Keratinocyte (primary cell): ENCODE measurements at regions not wholly inside any gene's neighbourhood (a gene's known extent, or its start where the extent isn't known, plus 50 kb on each side); places are given as distances from the start of the nearest gene placed in this dataset.

Experiments used
- DNase-seq: peaks from one replicate; pipeline ENCODE4 v3.0.0-alpha.2; 2011; ENCODE audit warnings: low read depth, missing footprints, low spot score
- FAIRE-seq: peaks from 2 replicates; lab custom pipeline; 2011; peaks lifted over from hg19 to GRCh38; lab: Jason Lieb, UNC
- H2AFZ ChIP-seq: 2 replicates; pipeline ENCODE4 v1.6.0; 2012; ENCODE audit warnings: low read length, control low read depth, inconsistent platforms; ENCODE audit not compliant: control insufficient read depth
- H3K27ac ChIP-seq: 2 replicates; pipeline ENCODE4 v1.5.1; 2011; ENCODE audit warnings: low read length; ENCODE audit not compliant: control insufficient read depth, insufficient read depth
- H3K27me3 ChIP-seq: 3 replicates; pipeline ENCODE4 v1.6.0; 2011; ENCODE audit warnings: low read length; ENCODE audit not compliant: control insufficient read depth, insufficient read depth; ENCODE audit errors: extremely low read depth
- H3K36me3 ChIP-seq, 2 experiments: 2 replicates in 1 of 2; 3 replicates in 1 of 2; pipeline ENCODE4 v1.5.1; 2011; ENCODE audit warnings: low read length in 2 of 2, mild to moderate bottlenecking in 1 of 2; ENCODE audit not compliant: control insufficient read depth in 2 of 2, insufficient read depth in 2 of 2; ENCODE audit errors: extremely low read depth in 1 of 2
- H3K4me1 ChIP-seq: 3 replicates; pipeline ENCODE4 v1.5.1; 2011; ENCODE audit warnings: low read length; ENCODE audit not compliant: control insufficient read depth, insufficient read depth; ENCODE audit errors: extremely low read depth
- H3K4me2 ChIP-seq: 3 replicates; pipeline ENCODE4 v1.6.0; 2011; ENCODE audit warnings: low read depth, low read length; ENCODE audit not compliant: control insufficient read depth, insufficient read depth; ENCODE audit errors: extremely low read depth
- H3K4me3 ChIP-seq, 3 experiments: fragments of 200-600 bp in 1 of 3; sonication (generic) in 1 of 3; 2 replicates in 2 of 3; 3 replicates in 1 of 3; pipeline ENCODE4 v1.5.1; 2011 to 2016; ENCODE audit warnings: low read length in 3 of 3, mild to moderate bottlenecking in 3 of 3, control low read depth in 2 of 3, inconsistent platforms in 1 of 3, low read depth in 1 of 3, mixed read lengths in 1 of 3, mixed run types in 1 of 3, moderate library complexity in 1 of 3; ENCODE audit not compliant: control insufficient read depth in 2 of 3, insufficient read depth in 2 of 3; ENCODE audit errors: extremely low read depth in 1 of 3
- H3K79me2 ChIP-seq: 2 replicates; pipeline ENCODE4 v1.6.0; 2012; ENCODE audit warnings: low read length; ENCODE audit not compliant: control insufficient read depth, insufficient read depth
- H3K9ac ChIP-seq: 3 replicates; pipeline ENCODE4 v1.6.0; 2011; ENCODE audit warnings: low read length; ENCODE audit not compliant: control insufficient read depth, insufficient read depth; ENCODE audit errors: extremely low read depth
- H3K9me1 ChIP-seq: 3 replicates; pipeline ENCODE4 v1.6.0; 2011; ENCODE audit warnings: low read length; ENCODE audit not compliant: control insufficient read depth, insufficient read depth; ENCODE audit errors: extremely low read depth
- H3K9me3 ChIP-seq: 2 replicates; pipeline ENCODE4 v1.5.1; 2012; ENCODE audit warnings: low read depth, low read length; ENCODE audit not compliant: control insufficient read depth
- H4K20me1 ChIP-seq: 3 replicates; pipeline ENCODE4 v1.6.0; 2011; ENCODE audit warnings: low read length; ENCODE audit not compliant: control insufficient read depth, insufficient read depth; ENCODE audit errors: extremely low read depth
- CTCF ChIP-seq, 3 experiments: IDR thresholded peaks in 1 of 3; conservative IDR thresholded peaks in 1 of 3; optimal IDR thresholded peaks in 1 of 3; 2 replicates in 2 of 3; 3 replicates in 1 of 3; pipeline versions ENCODE3 to v1.5.1; 2011; ENCODE audit warnings: low read length in 3 of 3, mild to moderate bottlenecking in 3 of 3, moderate library complexity in 2 of 3, control low read depth in 1 of 3, inconsistent platforms in 1 of 3; ENCODE audit not compliant: insufficient read depth in 2 of 3; ENCODE audit errors: extremely low read depth in 1 of 3
- EZH2 ChIP-seq: IDR thresholded peaks from one replicate; pipeline ENCODE4 v1.6.1; 2012; ENCODE audit warnings: inconsistent platforms, mild to moderate bottlenecking, low read length, moderate library complexity
- dilution Hi-C: fragments of 300-500 bp; cut with MboI; formaldehyde crosslinking; loops from one replicate; pipeline ENCODE4 v1.7.0; 2020; ENCODE audit warnings: low sequenced_read_pairs; ENCODE audit not compliant: extremely low pct_ligation_motif_present

- Histone ChIP-seq H3K36me3 (no peaks in the 10 kb centered on the region), H3K4me1 (no peaks in the 10 kb centered on the region), H3K4me3 (no peak overlapping the region), H4K20me1 (no peaks in the 10 kb centered on the region), H3K79me2 (no peaks in the 10 kb centered on the region), H3K4me2 (no peak overlapping the region), H3K9me3 (no peaks in the 10 kb centered on the region), H3K27ac (no peak overlapping the region), H3K9me1 (no peaks in the 10 kb centered on the region), H3K27me3 (no peaks in the 10 kb centered on the region), H2AFZ (no peak overlapping the region), H3K9ac (no peak overlapping the region)
- no peak for TF ChIP-seq EZH2
- no peak for TF ChIP-seq CTCF (optimal IDR thresholded peaks at IDR 0.05 in 1 of 3, IDR thresholded peaks at IDR 0.05 in 1 of 3, conservative IDR thresholded peaks at IDR 0.05 in 1 of 3; ENCODE audit: extremely low read depth in 1 of 3, insufficient read depth in 2 of 3, low read length in 3 of 3)
- FAIRE-seq, result no peak
- DNase-seq, result no peak
- dilution Hi-C loops, result no loop called here
Measured at GRCh38 chr4:35950442-35950841, 293.9 kb downstream of the ARAP2 start.

DNA sequence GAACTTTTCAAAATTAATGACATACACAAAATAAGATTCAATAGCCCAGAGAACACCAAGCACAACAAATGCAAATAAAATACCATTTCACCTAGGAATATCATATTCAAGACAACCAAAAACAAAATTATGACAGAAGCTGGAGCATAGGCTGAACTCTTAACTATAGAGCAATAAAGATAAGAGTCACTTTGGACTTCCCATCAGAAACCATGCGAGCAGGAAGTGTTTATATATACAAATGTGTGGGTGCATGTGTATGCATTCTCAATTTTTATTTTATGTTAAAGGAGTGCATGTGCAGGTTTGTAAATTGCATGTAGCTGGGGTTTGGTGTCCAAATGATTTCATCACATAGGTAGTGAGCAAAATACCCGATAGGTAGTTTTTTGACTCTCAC, 291.6 kb downstream of the ARAP2 start:
- no peak overlapping the region for H3K27ac ChIP-seq
- no peak for TF ChIP-seq CTCF (optimal IDR thresholded peaks at IDR 0.05 in 1 of 3, IDR thresholded peaks at IDR 0.05 in 1 of 3, conservative IDR thresholded peaks at IDR 0.05 in 1 of 3; ENCODE audit: extremely low read depth in 1 of 3, insufficient read depth in 2 of 3, low read length in 3 of 3)
- no peak overlapping the region for H3K4me3 ChIP-seq
- no peak overlapping the region for H2AFZ ChIP-seq
- H3K9me3 ChIP-seq, result no peaks in the 10 kb centered on the region
- dilution Hi-C loops, result no loop called here
- H3K9me1 ChIP-seq, result no peaks in the 10 kb centered on the region
- no peak overlapping the region for H3K4me2 ChIP-seq
- DNase-seq (no peak), FAIRE-seq (no peak)
- H3K79me2 ChIP-seq, result no peaks in the 10 kb centered on the region
- H3K4me1 ChIP-seq, result no peaks in the 10 kb centered on the region
- no peak overlapping the region for H3K9ac ChIP-seq
- no peaks in the 10 kb centered on the region for H3K27me3 ChIP-seq
- H3K36me3 ChIP-seq, result no peaks in the 10 kb centered on the region
- H4K20me1 ChIP-seq, result no peaks in the 10 kb centered on the region
